ENCODE measurements at regions not wholly inside any gene's neighbourhood (a gene's known extent, or its start where the extent isn't known, plus 50 kb on each side); places are given as distances from the start of the nearest gene placed in this dataset.

- TF ChIP-seq BHLHE40 (IDR thresholded peaks at IDR 0.05; ENCODE audit: borderline replicate concordance) (no peak), TARDBP (IDR thresholded peaks at IDR 0.05) (no peak), ARNT (IDR thresholded peaks at IDR 0.05) (no peak), NFRKB (IDR thresholded peaks at IDR 0.05) (no peak), SUZ12 (IDR thresholded peaks at IDR 0.05) (no peak), SP1 (IDR thresholded peaks at IDR 0.05) (no peak), HDGF (IDR thresholded peaks at IDR 0.05; ENCODE audit: borderline replicate concordance) (no peak), ZNF384 (IDR thresholded peaks at IDR 0.05) (no peak), FOXK2 (IDR thresholded peaks at IDR 0.05) (no peak)
Measured at GRCh38 chr14:61213920-61214319, 67.2 kb downstream of the TMEM30B start.

All from HEK293T (cell line).